Panc1 (cell line): ENCODE measurements at regions not wholly inside any gene's neighbourhood (a gene's known extent, or its start where the extent isn't known, plus 50 kb on each side); places are given as distances from the start of the nearest gene placed in this dataset.

ENCODE experiments used
- ATAC-seq: fragments of 200-7000 bp; cut with Tn5 transposase; 2 replicates; pipeline ENCODE4 v1.9.1; 2020; ENCODE audit warnings: mild to moderate bottlenecking, moderate library complexity
- BruUV-seq: library from RNA; stranded (reverse); fragments of 400-500 nt; replicated peaks from 2 replicates; lab custom pipeline; 2021; lab: Mats Ljungman, UMichigan
- CTCF ChIA-PET: fragments of 300-600 bp; sonication (Branson Sonifier 250); formaldehyde crosslinking; loops from one replicate; lab custom pipeline; 2022; ENCODE audit warnings: antibody characterized with exemption; lab: Charles Lee
- POLR2A ChIA-PET: fragments of 300-600 bp; sonication (Branson Sonifier 250); formaldehyde crosslinking; loops from one replicate; lab custom pipeline; 2022; ENCODE audit warnings: antibody characterized with exemption; lab: Charles Lee
- DNase-seq: peaks from one replicate; pipeline ENCODE4 v3.0.0-alpha.2; 2010; ENCODE audit warnings: low read depth, low spot score
- H3K27ac ChIP-seq: 2 replicates; pipeline ENCODE4 v1.5.1; 2011; ENCODE audit warnings: mild to moderate bottlenecking, low read length, inconsistent platforms
- H3K27me3 ChIP-seq: fragments of 200-500 bp; sonication (Bioruptor generic); 2 replicates; pipeline ENCODE4 v1.6.0; 2014; ENCODE audit warnings: low read length, inconsistent platforms; ENCODE audit not compliant: control insufficient read depth, insufficient read depth
- H3K36me3 ChIP-seq: fragments of 200-500 bp; sonication (Bioruptor generic); 2 replicates; pipeline ENCODE4 v1.5.1; 2014; ENCODE audit warnings: inconsistent platforms, mild to moderate bottlenecking, low read length, moderate library complexity; ENCODE audit not compliant: control insufficient read depth, insufficient read depth
- H3K4me1 ChIP-seq: 2 replicates; pipeline ENCODE4 v1.5.1; 2011; ENCODE audit warnings: inconsistent platforms, mild to moderate bottlenecking, low read length, moderate library complexity; ENCODE audit not compliant: control insufficient read depth, insufficient read depth
- H3K4me3 ChIP-seq, 2 experiments: 2 replicates each; pipeline ENCODE4 v1.5.1; 2011 to 2012; ENCODE audit warnings: low read depth in 2 of 2, low read length in 2 of 2, mild to moderate bottlenecking in 2 of 2, inconsistent platforms in 1 of 2, moderate library complexity in 1 of 2
- H3K9me3 ChIP-seq: fragments of 200-500 bp; sonication (Bioruptor generic); 2 replicates; pipeline ENCODE4 v1.5.1; 2014; ENCODE audit warnings: low read depth, mild to moderate bottlenecking, inconsistent platforms, low read length, moderate library complexity; ENCODE audit not compliant: control insufficient read depth, insufficient read depth
- POLR2AphosphoS5 ChIP-seq: IDR thresholded peaks from 2 replicates; pipeline ENCODE4 v1.6.1; 2012; ENCODE audit warnings: mild to moderate bottlenecking, low read depth, low read length, moderate library complexity
- SIN3A ChIP-seq: IDR thresholded peaks from 2 replicates; pipeline ENCODE4 v1.6.1; 2012; ENCODE audit warnings: low read depth, mild to moderate bottlenecking, low read length, moderate library complexity, borderline replicate concordance; ENCODE audit not compliant: insufficient read depth
- TCF7L2 ChIP-seq: IDR thresholded peaks from 2 replicates; pipeline ENCODE4 v1.6.1; 2011; ENCODE audit warnings: mild to moderate bottlenecking, low read depth, low read length, inconsistent platforms
- in situ Hi-C: cut with HindIII; loops from 2 replicates; pipeline ENCODE4 v1.10.0; 2016; ENCODE audit warnings: low sequenced_read_pairs, low pct_unique_long_range_greater_than_20kb
- intact Hi-C: fragments of 100-400 bp; cut with micrococcal nuclease; formaldehyde crosslinking; loops from one replicate; pipeline ENCODE4 v1.10.0; 2022; ENCODE audit not compliant: unreplicated experiment
- TF ChIP-seq, protein P1 (sequence below): fragments of 450-650 bp; IDR thresholded peaks from 2 replicates; pipeline ENCODE4 v1.5.1; 2017; ENCODE audit warnings: mild to moderate bottlenecking
- TF ChIP-seq, protein P2 (sequence below), 2 experiments: IDR thresholded peaks; 2 replicates each; pipeline ENCODE4 v1.6.1; 2011 to 2012; ENCODE audit warnings: low read depth in 2 of 2, control low read depth in 1 of 2, low read length in 1 of 2, mild to moderate bottlenecking in 1 of 2, moderate library complexity in 1 of 2; ENCODE audit not compliant: insufficient read depth in 1 of 2

DNA sequence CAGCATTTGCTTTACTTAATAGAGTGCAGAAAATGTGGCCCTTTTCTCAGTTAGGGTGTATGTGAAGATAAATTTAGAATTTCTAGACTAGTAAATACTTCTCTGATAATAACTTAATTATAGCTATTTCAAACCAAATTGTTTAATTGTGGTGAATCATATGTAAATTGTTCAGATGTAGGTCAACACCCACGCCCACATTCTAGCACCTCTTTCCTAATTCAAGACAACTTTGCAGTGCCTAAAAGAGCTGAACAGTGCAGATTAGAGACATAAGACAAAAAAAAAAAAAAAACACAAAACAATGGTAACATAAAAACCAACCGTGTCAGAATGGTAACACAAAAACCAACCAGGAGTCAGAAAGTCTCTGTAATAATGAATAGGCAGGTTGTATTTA is 758.3 kb downstream of the USP25 start:
- no peak overlapping the region for H3K4me3 ChIP-seq
- ATAC-seq (no peak), DNase-seq (no peak)
- H3K27me3 ChIP-seq, result no peaks in the 10 kb centered on the region
- ChIA-PET POLR2A (no interaction called here), CTCF (no interaction called here)
- in situ Hi-C loops (no loop called here), intact Hi-C loops (no loop called here)
- no peaks in the 10 kb centered on the region for H3K9me3 ChIP-seq
- H3K4me1 ChIP-seq, result no peaks in the 10 kb centered on the region
- no peak overlapping the region for H3K27ac ChIP-seq
- TF ChIP-seq POLR2AphosphoS5, result no peak
- TF ChIP-seq, protein P1, sequence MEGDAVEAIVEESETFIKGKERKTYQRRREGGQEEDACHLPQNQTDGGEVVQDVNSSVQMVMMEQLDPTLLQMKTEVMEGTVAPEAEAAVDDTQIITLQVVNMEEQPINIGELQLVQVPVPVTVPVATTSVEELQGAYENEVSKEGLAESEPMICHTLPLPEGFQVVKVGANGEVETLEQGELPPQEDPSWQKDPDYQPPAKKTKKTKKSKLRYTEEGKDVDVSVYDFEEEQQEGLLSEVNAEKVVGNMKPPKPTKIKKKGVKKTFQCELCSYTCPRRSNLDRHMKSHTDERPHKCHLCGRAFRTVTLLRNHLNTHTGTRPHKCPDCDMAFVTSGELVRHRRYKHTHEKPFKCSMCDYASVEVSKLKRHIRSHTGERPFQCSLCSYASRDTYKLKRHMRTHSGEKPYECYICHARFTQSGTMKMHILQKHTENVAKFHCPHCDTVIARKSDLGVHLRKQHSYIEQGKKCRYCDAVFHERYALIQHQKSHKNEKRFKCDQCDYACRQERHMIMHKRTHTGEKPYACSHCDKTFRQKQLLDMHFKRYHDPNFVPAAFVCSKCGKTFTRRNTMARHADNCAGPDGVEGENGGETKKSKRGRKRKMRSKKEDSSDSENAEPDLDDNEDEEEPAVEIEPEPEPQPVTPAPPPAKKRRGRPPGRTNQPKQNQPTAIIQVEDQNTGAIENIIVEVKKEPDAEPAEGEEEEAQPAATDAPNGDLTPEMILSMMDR, result no peak
- TF ChIP-seq TCF7L2, result no peak
- TF ChIP-seq SIN3A, result no peak
- TF ChIP-seq, protein P2, sequence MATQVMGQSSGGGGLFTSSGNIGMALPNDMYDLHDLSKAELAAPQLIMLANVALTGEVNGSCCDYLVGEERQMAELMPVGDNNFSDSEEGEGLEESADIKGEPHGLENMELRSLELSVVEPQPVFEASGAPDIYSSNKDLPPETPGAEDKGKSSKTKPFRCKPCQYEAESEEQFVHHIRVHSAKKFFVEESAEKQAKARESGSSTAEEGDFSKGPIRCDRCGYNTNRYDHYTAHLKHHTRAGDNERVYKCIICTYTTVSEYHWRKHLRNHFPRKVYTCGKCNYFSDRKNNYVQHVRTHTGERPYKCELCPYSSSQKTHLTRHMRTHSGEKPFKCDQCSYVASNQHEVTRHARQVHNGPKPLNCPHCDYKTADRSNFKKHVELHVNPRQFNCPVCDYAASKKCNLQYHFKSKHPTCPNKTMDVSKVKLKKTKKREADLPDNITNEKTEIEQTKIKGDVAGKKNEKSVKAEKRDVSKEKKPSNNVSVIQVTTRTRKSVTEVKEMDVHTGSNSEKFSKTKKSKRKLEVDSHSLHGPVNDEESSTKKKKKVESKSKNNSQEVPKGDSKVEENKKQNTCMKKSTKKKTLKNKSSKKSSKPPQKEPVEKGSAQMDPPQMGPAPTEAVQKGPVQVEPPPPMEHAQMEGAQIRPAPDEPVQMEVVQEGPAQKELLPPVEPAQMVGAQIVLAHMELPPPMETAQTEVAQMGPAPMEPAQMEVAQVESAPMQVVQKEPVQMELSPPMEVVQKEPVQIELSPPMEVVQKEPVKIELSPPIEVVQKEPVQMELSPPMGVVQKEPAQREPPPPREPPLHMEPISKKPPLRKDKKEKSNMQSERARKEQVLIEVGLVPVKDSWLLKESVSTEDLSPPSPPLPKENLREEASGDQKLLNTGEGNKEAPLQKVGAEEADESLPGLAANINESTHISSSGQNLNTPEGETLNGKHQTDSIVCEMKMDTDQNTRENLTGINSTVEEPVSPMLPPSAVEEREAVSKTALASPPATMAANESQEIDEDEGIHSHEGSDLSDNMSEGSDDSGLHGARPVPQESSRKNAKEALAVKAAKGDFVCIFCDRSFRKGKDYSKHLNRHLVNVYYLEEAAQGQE (IDR thresholded peaks at IDR 0.05; ENCODE audit: insufficient read depth in 1 of 2, low read depth in 2 of 2, low read length in 1 of 2), result no peak
- no TSS peak for BruUV-seq
- H3K36me3 ChIP-seq, result no peaks in the 10 kb centered on the region

DNA sequence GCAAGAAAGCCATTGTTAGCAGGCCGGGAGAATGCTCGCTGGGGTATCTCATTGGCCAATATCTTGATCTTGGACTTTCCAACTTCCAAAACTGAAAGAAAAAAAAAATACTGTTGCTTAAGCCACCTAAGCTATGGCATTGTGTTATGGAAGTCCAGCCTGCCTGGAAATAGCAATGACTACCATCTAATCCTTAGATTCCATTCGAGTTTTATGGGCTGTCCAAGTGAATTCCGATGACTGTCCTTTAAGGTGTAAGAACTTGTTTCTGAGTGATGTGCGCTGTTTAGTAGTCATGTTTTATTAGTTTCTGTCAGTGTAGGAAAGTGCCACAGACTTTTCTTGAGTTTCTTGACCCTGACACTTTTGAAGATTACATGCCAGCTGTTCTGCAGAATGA is 762.6 kb downstream of the USP25 start:
- CTCF ChIA-PET, result no interaction called here
- POLR2A ChIA-PET, result no interaction called here
- H3K36me3 ChIP-seq, result no peaks in the 10 kb centered on the region
- no peak for DNase-seq
- in situ Hi-C loops (no loop called here), intact Hi-C loops (no loop called here)
- TF ChIP-seq TCF7L2 (no peak), SIN3A (no peak), POLR2AphosphoS5 (no peak)
- TF ChIP-seq, protein P2 (IDR thresholded peaks at IDR 0.05; ENCODE audit: insufficient read depth in 1 of 2, low read depth in 2 of 2, low read length in 1 of 2), result no peak
- TF ChIP-seq, protein P1, result no peak
- H3K4me3 ChIP-seq, result no peak overlapping the region
- H3K27ac ChIP-seq, result no peak overlapping the region
- no peaks in the 10 kb centered on the region for H3K9me3 ChIP-seq
- no peak for ATAC-seq
- H3K4me1 ChIP-seq, result no peaks in the 10 kb centered on the region
- no peaks in the 10 kb centered on the region for H3K27me3 ChIP-seq
- no TSS peak for BruUV-seq
